Endodermal cell (in vitro differentiated cells): ENCODE measurements at regions not wholly inside any gene's neighbourhood (a gene's known extent, or its start where the extent isn't known, plus 50 kb on each side); places are given as distances from the start of the nearest gene placed in this dataset.

Experiments
- DNase-seq: peaks from one replicate; pipeline ENCODE4 v3.0.0-alpha.2; 2017
- H3K27ac ChIP-seq: 2 replicates; pipeline ENCODE4 v1.5.1; 2013; ENCODE audit warnings: mild to moderate bottlenecking, low read depth, low read length, moderate library complexity
- H3K27me3 ChIP-seq: 2 replicates; pipeline ENCODE4 v1.6.1; 2013; ENCODE audit warnings: mild to moderate bottlenecking, low read length, moderate library complexity; ENCODE audit not compliant: insufficient read depth, control insufficient read depth, poor library complexity, severe bottlenecking
- H3K36me3 ChIP-seq: 2 replicates; pipeline ENCODE4 v1.7.0; 2013; ENCODE audit warnings: mild to moderate bottlenecking, low read length, moderate library complexity; ENCODE audit not compliant: control insufficient read depth, insufficient read depth
- H3K4me1 ChIP-seq: one replicate; pipeline ENCODE4 v1.7.0; 2013; ENCODE audit warnings: low read length; ENCODE audit not compliant: control insufficient read depth, insufficient read depth
- H3K4me3 ChIP-seq: 2 replicates; pipeline ENCODE4 v1.5.1; 2013; ENCODE audit warnings: mild to moderate bottlenecking, low read length, moderate library complexity
- H3K9ac ChIP-seq: 2 replicates; pipeline ENCODE4 v1.6.1; 2013; ENCODE audit warnings: mild to moderate bottlenecking, low read length, moderate library complexity; ENCODE audit not compliant: poor library complexity, severe bottlenecking; ENCODE audit errors: extremely low read depth
- H3K9me3 ChIP-seq: 2 replicates; pipeline ENCODE4 v1.6.1; 2013; ENCODE audit warnings: mild to moderate bottlenecking, low read length, moderate library complexity; ENCODE audit not compliant: control insufficient read depth
- H3K27ac Mint-ChIP-seq: 2 replicates; pipeline ENCODE4 v1.8.0; 2020; ENCODE audit warnings: mixed read lengths
- H3K27me3 Mint-ChIP-seq: 2 replicates; pipeline ENCODE4 v1.8.0; 2021; ENCODE audit warnings: mild to moderate bottlenecking, mixed read lengths; ENCODE audit not compliant: insufficient read depth
- H3K36me3 Mint-ChIP-seq: 2 replicates; pipeline ENCODE4 v1.8.0; 2020; ENCODE audit warnings: low read depth, mixed read lengths
- H3K4me1 Mint-ChIP-seq: 2 replicates; pipeline ENCODE4 v1.8.0; 2020; ENCODE audit warnings: mixed read lengths
- H3K4me3 Mint-ChIP-seq: 2 replicates; pipeline ENCODE4 v1.8.0; 2020; ENCODE audit warnings: mild to moderate bottlenecking, moderate library complexity, mixed read lengths
- H3K9me3 Mint-ChIP-seq: 2 replicates; pipeline ENCODE4 v1.8.0; 2020; ENCODE audit warnings: mild to moderate bottlenecking, mixed read lengths
- CTCF ChIP-seq: fragments of 200-600 bp; sonication (generic); conservative IDR thresholded peaks from 2 replicates; pipeline ENCODE4 v1.5.0; 2021; ENCODE audit warnings: antibody characterized with exemption, mild to moderate bottlenecking
- WGBS, 2 experiments: methylation state at CpG; one replicate each; pipeline versions ENCODE4 v1.1.5 to v1.1.7; 2013; ENCODE audit warnings: missing lambda C conversion rate in 2 of 2, mixed read lengths in 1 of 2; ENCODE audit not compliant: insufficient coverage in 1 of 2, insufficient read length in 1 of 2; 5-methylcytosine and 5-hydroxymethylcytosine counted together

GRCh38 chr2:234429265-234429664 lies 67.6 kb downstream of the ARL4C start:
- peaks cover 29% of the 10 kb centered on the region for H3K4me1 Mint-ChIP-seq
- Histone ChIP-seq H3K27me3 (no peaks in the 10 kb centered on the region), H3K4me3 (no peak overlapping the region), H3K9ac (no peak overlapping the region), H3K9me3 (no peaks in the 10 kb centered on the region), H3K4me1 (peaks cover 15% of the 10 kb centered on the region), H3K27ac (no peak overlapping the region), H3K36me3 (no peaks in the 10 kb centered on the region)
- 60 to 61% methylated on average over 4 to 5 of the region's 5 CpGs for WGBS, 2 experiments
- H3K27ac Mint-ChIP-seq: peak overlapping the region; percentile 78
- H3K4me3 Mint-ChIP-seq: no peak overlapping the region
- no peaks in the 10 kb centered on the region for H3K9me3 Mint-ChIP-seq
- peaks cover 23% of the 10 kb centered on the region for H3K27me3 Mint-ChIP-seq
- no peaks in the 10 kb centered on the region for H3K36me3 Mint-ChIP-seq
- peak; percentile 72 for DNase-seq
- no peak for TF ChIP-seq CTCF

GRCh38 chr2:234427081-234428061 lies 69.5 kb downstream of the ARL4C start:
- H3K27me3 ChIP-seq: no peaks in the 10 kb centered on the region
- H3K36me3 ChIP-seq: no peaks in the 10 kb centered on the region
- Mint-ChIP-seq H3K27ac (peak overlapping the region; percentile 93), H3K9me3 (no peaks in the 10 kb centered on the region), H3K27me3 (peaks cover 23% of the 10 kb centered on the region), H3K4me1 (peaks cover 29% of the 10 kb centered on the region), H3K4me3 (no peak overlapping the region), H3K36me3 (no peaks in the 10 kb centered on the region)
- DNase-seq: peak; percentile 87
- TF ChIP-seq CTCF: no peak
- 50 to 54% methylated on average over 5 to 15 of the region's 15 CpGs for WGBS, 2 experiments
- no peak overlapping the region for H3K4me3 ChIP-seq
- peak overlapping the region; percentile 54 for H3K9ac ChIP-seq
- H3K27ac ChIP-seq: peak overlapping the region; percentile 83
- peaks cover 15% of the 10 kb centered on the region for H3K4me1 ChIP-seq
- no peaks in the 10 kb centered on the region for H3K9me3 ChIP-seq

GRCh38 chr2:234426616-234427015 lies 70.3 kb downstream of the ARL4C start:
- Mint-ChIP-seq H3K9me3 (no peaks in the 10 kb centered on the region), H3K27me3 (peaks cover 23% of the 10 kb centered on the region), H3K4me1 (peaks cover 29% of the 10 kb centered on the region), H3K36me3 (no peaks in the 10 kb centered on the region), H3K4me3 (no peak overlapping the region), H3K27ac (no peak overlapping the region)
- H3K27me3 ChIP-seq: no peaks in the 10 kb centered on the region
- no peak overlapping the region for H3K4me3 ChIP-seq
- DNase-seq: no peak
- H3K36me3 ChIP-seq: no peaks in the 10 kb centered on the region
- no peaks in the 10 kb centered on the region for H3K9me3 ChIP-seq
- TF ChIP-seq CTCF: no peak
- H3K27ac ChIP-seq: no peak overlapping the region
- H3K4me1 ChIP-seq: peaks cover 15% of the 10 kb centered on the region
- no peak overlapping the region for H3K9ac ChIP-seq
- WGBS, 2 experiments: 92 to 94% methylated on average over 3 to 4 of the region's 4 CpGs
